ENCODE measurements at regions not wholly inside any gene's neighbourhood (a gene's known extent, or its start where the extent isn't known, plus 50 kb on each side); places are given as distances from the start of the nearest gene placed in this dataset.

DNA sequence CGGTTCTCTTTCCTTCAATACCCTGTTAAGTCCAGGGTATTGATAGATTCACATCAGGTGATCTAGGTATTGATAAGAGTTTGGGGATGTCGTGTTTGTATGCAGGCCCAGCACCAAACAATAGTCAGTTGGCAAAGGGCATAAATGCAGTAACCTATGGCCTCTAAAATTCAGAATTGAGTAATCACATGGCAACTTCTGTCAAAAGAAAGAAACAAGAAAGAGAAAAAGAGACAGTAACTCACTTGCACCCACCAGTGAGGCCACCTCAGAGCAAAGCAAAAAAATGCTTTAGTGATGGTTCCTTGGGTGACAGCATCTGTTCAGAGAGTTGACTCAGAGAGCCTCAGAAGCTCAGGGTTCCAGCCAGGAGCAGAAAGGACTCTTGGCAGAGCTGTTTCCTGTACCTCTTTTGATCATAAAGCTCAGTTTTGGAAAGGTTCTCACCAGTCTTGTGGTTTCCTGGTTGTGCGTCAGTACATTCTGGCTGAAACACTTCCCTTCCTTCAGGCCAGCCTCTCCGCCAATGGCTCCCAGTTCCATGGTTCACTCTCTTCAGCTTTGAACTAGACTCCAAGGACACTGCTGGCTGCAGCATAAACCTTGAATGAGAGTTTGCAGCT lies 70.1 kb upstream of the GORAB start:
- H3K27me3 ChIP-seq = no peaks in the 10 kb centered on the region
- DNase-seq (ENCODE audit: low read depth in 1 of 2, low spot score in 1 of 2) = peak in 1 of 2 donors; percentile 91
- no peak overlapping the region for H3K4me3 ChIP-seq
- H3K27ac ChIP-seq = no peak overlapping the region
- TF ChIP-seq, protein P1, sequence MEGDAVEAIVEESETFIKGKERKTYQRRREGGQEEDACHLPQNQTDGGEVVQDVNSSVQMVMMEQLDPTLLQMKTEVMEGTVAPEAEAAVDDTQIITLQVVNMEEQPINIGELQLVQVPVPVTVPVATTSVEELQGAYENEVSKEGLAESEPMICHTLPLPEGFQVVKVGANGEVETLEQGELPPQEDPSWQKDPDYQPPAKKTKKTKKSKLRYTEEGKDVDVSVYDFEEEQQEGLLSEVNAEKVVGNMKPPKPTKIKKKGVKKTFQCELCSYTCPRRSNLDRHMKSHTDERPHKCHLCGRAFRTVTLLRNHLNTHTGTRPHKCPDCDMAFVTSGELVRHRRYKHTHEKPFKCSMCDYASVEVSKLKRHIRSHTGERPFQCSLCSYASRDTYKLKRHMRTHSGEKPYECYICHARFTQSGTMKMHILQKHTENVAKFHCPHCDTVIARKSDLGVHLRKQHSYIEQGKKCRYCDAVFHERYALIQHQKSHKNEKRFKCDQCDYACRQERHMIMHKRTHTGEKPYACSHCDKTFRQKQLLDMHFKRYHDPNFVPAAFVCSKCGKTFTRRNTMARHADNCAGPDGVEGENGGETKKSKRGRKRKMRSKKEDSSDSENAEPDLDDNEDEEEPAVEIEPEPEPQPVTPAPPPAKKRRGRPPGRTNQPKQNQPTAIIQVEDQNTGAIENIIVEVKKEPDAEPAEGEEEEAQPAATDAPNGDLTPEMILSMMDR (IDR thresholded peaks at IDR 0.05; ENCODE audit: low read depth, low read length) = no peak
- no peaks in the 10 kb centered on the region for H3K9me3 ChIP-seq (ENCODE audit: low read depth)
- H3K4me1 ChIP-seq (ENCODE audit: low read depth) = no peaks in the 10 kb centered on the region
- no peaks in the 10 kb centered on the region for H3K36me3 ChIP-seq

DNA sequence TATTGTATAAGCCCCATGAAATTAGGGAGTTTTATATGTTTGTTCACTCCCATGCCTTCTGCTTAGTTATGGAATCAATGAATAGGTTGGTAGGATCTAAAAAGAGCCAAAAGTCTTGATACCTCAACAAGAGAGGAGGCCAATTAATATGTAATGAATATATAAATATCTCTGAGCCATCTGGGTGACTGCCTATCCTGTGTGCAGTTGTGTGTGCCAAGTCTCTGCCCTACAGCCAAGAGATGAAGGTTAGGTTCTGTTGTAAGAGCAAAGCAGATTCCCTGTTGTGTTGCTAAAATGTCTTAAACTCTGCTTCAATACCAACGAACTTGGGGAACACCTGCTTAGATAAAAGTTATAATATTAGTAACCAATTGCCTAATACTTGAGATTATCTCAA lies 61.8 kb upstream of the GORAB start:
- no peak for DNase-seq (ENCODE audit: low read depth in 1 of 2, low spot score in 1 of 2)
- TF ChIP-seq, protein P1 (IDR thresholded peaks at IDR 0.05; ENCODE audit: low read depth, low read length) = no peak
- H3K9me3 ChIP-seq (ENCODE audit: low read depth) = no peaks in the 10 kb centered on the region
- no peak overlapping the region for H3K27ac ChIP-seq
- H3K27me3 ChIP-seq = no peaks in the 10 kb centered on the region
- no peaks in the 10 kb centered on the region for H3K4me1 ChIP-seq (ENCODE audit: low read depth)
- H3K36me3 ChIP-seq = no peaks in the 10 kb centered on the region
- no peak overlapping the region for H3K4me3 ChIP-seq

DNA sequence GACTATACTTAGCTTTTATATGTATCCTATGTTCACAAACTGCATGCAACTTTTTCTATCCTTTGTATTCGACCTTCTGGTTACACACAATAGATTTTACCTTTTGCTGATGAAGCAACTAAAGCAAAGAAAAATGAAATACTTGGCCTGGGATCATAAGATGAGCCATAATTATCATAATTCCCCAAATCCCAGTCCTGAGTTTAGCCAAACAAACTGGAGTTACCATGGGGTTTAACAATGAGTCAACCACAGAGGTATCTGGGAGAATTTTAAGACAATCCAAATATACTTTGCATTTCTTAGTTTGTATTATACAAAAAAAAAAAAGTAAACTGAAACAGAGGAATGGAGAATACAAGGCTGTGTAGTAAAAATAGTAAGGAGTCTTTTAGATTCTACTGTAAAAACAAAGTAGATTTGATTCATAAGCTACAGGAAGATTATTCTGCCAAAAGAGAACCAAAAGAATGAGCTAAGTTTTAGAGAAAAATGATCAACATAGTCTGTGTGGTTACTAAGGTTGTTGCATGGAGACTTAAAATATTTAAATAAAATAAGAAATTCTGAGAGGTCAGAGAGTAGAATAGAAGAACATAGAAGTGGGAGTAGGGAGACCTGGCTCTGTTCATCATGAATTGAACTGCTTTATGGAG lies 60.4 kb upstream of the GORAB start:
- no peak overlapping the region for H3K27ac ChIP-seq
- TF ChIP-seq, protein P1 (IDR thresholded peaks at IDR 0.05; ENCODE audit: low read depth, low read length) = no peak
- H3K9me3 ChIP-seq (ENCODE audit: low read depth) = no peaks in the 10 kb centered on the region
- H3K4me1 ChIP-seq (ENCODE audit: low read depth) = no peaks in the 10 kb centered on the region
- H3K27me3 ChIP-seq = no peaks in the 10 kb centered on the region
- no peak overlapping the region for H3K4me3 ChIP-seq
- DNase-seq (ENCODE audit: low read depth in 1 of 2, low spot score in 1 of 2) = peak in 1 of 2 donors; percentile 22
- H3K36me3 ChIP-seq = no peaks in the 10 kb centered on the region

DNA sequence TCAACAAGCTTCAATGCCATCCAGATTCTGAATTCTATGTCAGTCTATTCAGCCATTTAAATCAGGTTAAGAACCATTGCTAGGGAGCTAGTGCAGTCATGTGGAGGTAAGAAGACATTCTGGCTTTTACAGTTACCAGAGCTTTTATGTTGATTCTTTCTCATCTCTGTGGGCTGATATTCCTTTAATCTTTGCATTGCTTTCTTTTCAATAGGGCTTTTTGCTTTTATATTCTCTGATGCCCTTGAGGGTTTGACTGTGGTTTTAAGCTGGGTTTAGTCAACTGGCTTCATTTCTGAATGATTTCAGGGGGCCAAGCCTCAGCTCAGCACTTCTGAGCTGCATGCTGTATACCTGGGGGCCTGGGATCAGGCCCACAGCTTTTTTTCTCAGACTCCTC lies 51.0 kb upstream of the GORAB start:
- TF ChIP-seq, protein P1 (IDR thresholded peaks at IDR 0.05; ENCODE audit: low read depth, low read length) = no peak
- H3K27ac ChIP-seq = no peak overlapping the region
- no peaks in the 10 kb centered on the region for H3K27me3 ChIP-seq
- H3K4me3 ChIP-seq = no peak overlapping the region
- no peaks in the 10 kb centered on the region for H3K36me3 ChIP-seq
- no peaks in the 10 kb centered on the region for H3K9me3 ChIP-seq (ENCODE audit: low read depth)
- no peak for DNase-seq (ENCODE audit: low read depth in 1 of 2, low spot score in 1 of 2)
- H3K4me1 ChIP-seq (ENCODE audit: low read depth) = no peaks in the 10 kb centered on the region

Data from cardiac muscle cell (in vitro differentiated cells and primary cell).